ENCODE measurements at regions not wholly inside any gene's neighbourhood (a gene's known extent, or its start where the extent isn't known, plus 50 kb on each side); places are given as distances from the start of the nearest gene placed in this dataset.

GRCh38 chr10:106520698-106521097 is 643.8 kb downstream of the SORCS1 start:
- H3K27ac Mint-ChIP-seq (ENCODE audit: unreplicated experiment): no peak overlapping the region
- BruUV-seq (replicated peaks): no TSS peak
- Histone ChIP-seq H3K4me1 (no peaks in the 10 kb centered on the region), H3K4me3 (ENCODE audit: low read depth, low read length) (no peak overlapping the region), H3K36me3 (ENCODE audit: control insufficient read depth, insufficient read depth, low read length) (no peaks in the 10 kb centered on the region), H3K9me3 (no peaks in the 10 kb centered on the region), H3K27me3 (replicated peaks; ENCODE audit: control insufficient read depth, insufficient read depth, low read length) (no peaks in the 10 kb centered on the region)
- no peaks in the 10 kb centered on the region for H3K9me3 Mint-ChIP-seq (ENCODE audit: unreplicated experiment)
- no peaks in the 10 kb centered on the region for H3K36me3 Mint-ChIP-seq (ENCODE audit: insufficient read depth, unreplicated experiment)
- no peak for TF ChIP-seq CTCF (IDR thresholded peaks at IDR 0.05; ENCODE audit: insufficient read depth in 1 of 2, low read depth in 1 of 2, low read length in 1 of 2, severe bottlenecking in 1 of 2, unreplicated experiment in 1 of 2)
- no peaks in the 10 kb centered on the region for H3K4me1 Mint-ChIP-seq (ENCODE audit: low read depth, unreplicated experiment)
- no peak overlapping the region for H3K4me3 Mint-ChIP-seq (ENCODE audit: unreplicated experiment)
- POLR2A ChIA-PET: no interaction called here
- no peak for DNase-seq
- CTCF ChIA-PET: no interaction called here
- no peaks in the 10 kb centered on the region for H3K27me3 Mint-ChIP-seq (ENCODE audit: insufficient read depth, unreplicated experiment)
- intact Hi-C loops (cut with micrococcal nuclease; ENCODE audit: unreplicated experiment): no loop called here

- TF ChIP-seq CTCF (IDR thresholded peaks at IDR 0.05; ENCODE audit: insufficient read depth in 1 of 2, low read depth in 1 of 2, low read length in 1 of 2, severe bottlenecking in 1 of 2, unreplicated experiment in 1 of 2): no peak
- Mint-ChIP-seq H3K4me1 (ENCODE audit: low read depth, unreplicated experiment) (no peaks in the 10 kb centered on the region), H3K36me3 (ENCODE audit: insufficient read depth, unreplicated experiment) (no peaks in the 10 kb centered on the region), H3K27me3 (ENCODE audit: insufficient read depth, unreplicated experiment) (no peaks in the 10 kb centered on the region), H3K9me3 (ENCODE audit: unreplicated experiment) (no peaks in the 10 kb centered on the region), H3K4me3 (ENCODE audit: unreplicated experiment) (no peak overlapping the region), H3K27ac (ENCODE audit: unreplicated experiment) (no peak overlapping the region)
- no peaks in the 10 kb centered on the region for H3K4me1 ChIP-seq
- no peaks in the 10 kb centered on the region for H3K27me3 ChIP-seq (replicated peaks; ENCODE audit: control insufficient read depth, insufficient read depth, low read length)
- POLR2A ChIA-PET: no interaction called here
- no peaks in the 10 kb centered on the region for H3K36me3 ChIP-seq (ENCODE audit: control insufficient read depth, insufficient read depth, low read length)
- no peak for DNase-seq
- no peaks in the 10 kb centered on the region for H3K9me3 ChIP-seq
- CTCF ChIA-PET: no interaction called here
- BruUV-seq (replicated peaks): no TSS peak
- no peak overlapping the region for H3K4me3 ChIP-seq (ENCODE audit: low read depth, low read length)
- intact Hi-C loops (cut with micrococcal nuclease; ENCODE audit: unreplicated experiment): no loop called here
These were observed 645.0 kb downstream of the SORCS1 start for GRCh38 chr10:106519376-106520030.

DNA sequence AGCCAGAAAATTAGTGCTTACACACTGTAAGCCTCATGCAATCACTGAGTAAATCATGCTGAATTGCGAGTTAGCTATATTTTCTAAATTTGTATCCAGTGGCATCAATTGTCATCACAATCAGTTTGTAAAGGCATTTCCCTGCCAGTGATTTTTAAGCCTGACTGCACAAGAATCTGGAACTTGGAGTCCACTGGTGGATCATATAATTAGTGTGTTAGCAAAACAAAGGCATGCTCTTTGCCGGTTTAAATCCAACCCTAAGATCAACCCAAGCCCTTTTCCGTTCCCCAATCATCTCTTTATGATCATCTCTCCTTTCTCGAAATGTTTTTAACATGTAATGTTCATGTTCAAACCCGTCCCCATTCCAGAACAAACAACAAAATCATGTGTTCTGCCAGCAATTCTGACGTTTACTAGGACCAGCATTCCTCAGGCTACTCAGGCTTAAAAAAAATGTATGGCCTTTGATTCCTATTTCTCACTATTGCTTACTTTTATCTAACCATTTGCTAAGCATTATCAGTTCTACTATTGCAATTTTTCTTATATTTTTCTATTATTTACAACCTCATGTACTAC is 649.2 kb downstream of the SORCS1 start:
- no peaks in the 10 kb centered on the region for H3K9me3 ChIP-seq
- CTCF ChIA-PET: no interaction called here

More for the DNA sequence above, 649.2 kb downstream of the SORCS1 start:
- Histone ChIP-seq H3K4me3 (ENCODE audit: low read depth, low read length) (no peak overlapping the region), H3K27me3 (replicated peaks; ENCODE audit: control insufficient read depth, insufficient read depth, low read length) (no peaks in the 10 kb centered on the region), H3K4me1 (no peaks in the 10 kb centered on the region), H3K36me3 (ENCODE audit: control insufficient read depth, insufficient read depth, low read length) (no peaks in the 10 kb centered on the region)
- TF ChIP-seq CTCF (IDR thresholded peaks at IDR 0.05; ENCODE audit: insufficient read depth in 1 of 2, low read depth in 1 of 2, low read length in 1 of 2, severe bottlenecking in 1 of 2, unreplicated experiment in 1 of 2): no peak
- POLR2A ChIA-PET: no interaction called here
- H3K4me3 Mint-ChIP-seq (ENCODE audit: unreplicated experiment): no peak overlapping the region
- H3K27ac Mint-ChIP-seq (ENCODE audit: unreplicated experiment): no peak overlapping the region
- DNase-seq: no peak
- no peaks in the 10 kb centered on the region for H3K4me1 Mint-ChIP-seq (ENCODE audit: low read depth, unreplicated experiment)
- H3K9me3 Mint-ChIP-seq (ENCODE audit: unreplicated experiment): no peaks in the 10 kb centered on the region
- no peaks in the 10 kb centered on the region for H3K36me3 Mint-ChIP-seq (ENCODE audit: insufficient read depth, unreplicated experiment)
- H3K27me3 Mint-ChIP-seq (ENCODE audit: insufficient read depth, unreplicated experiment): no peaks in the 10 kb centered on the region
- intact Hi-C loops (cut with micrococcal nuclease; ENCODE audit: unreplicated experiment): no loop called here
- BruUV-seq (replicated peaks): no TSS peak

Measured in Caco-2 (cell line).